ENCODE measurements at regions not wholly inside any gene's neighbourhood (a gene's known extent, or its start where the extent isn't known, plus 50 kb on each side); places are given as distances from the start of the nearest gene placed in this dataset.

DNA sequence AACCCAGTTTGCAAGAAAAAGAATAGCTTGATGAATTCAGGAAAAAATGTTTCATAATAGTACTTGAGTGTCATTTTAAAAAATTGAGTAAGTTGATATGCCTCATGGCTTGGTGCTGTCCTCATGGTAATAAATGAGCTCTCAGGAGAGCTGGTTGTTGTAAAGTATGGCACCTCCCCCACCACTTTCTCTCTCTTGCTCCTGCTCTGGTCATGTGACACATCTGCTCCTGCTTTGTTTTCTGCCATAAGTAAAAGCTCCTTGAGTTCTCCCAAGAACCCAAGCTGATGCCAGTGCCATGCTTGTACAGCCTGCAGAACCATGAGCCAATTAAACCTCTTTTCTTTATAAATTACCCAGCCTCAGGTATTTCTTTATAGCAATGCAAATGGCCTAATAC is 108.8 kb upstream of the CRBN start:
- no peak overlapping the region for H3K4me3 ChIP-seq (replicated peaks in 1 of 2; ENCODE audit: low read depth in 2 of 2, low read length in 2 of 2)

DNA sequence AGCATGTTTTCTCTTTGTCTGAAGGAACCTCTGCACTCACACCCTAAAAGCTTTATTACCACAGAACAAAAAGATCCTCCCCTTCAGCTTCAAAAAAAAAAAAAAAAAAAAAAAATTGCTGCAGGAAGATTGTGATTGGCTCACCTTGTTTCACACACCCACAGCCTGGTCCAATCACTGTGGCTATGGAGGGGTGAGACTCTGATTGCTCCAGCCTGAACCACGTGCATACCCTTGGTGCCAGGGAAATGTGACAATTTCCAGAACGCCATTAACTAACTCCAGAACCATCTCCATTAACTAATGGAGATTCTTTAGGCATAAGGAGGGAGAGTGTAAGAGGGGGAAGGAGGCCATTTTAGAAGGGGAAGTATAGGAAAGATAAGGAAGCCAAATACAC is 106.5 kb upstream of the CRBN start:
- TF ChIP-seq, protein P1, sequence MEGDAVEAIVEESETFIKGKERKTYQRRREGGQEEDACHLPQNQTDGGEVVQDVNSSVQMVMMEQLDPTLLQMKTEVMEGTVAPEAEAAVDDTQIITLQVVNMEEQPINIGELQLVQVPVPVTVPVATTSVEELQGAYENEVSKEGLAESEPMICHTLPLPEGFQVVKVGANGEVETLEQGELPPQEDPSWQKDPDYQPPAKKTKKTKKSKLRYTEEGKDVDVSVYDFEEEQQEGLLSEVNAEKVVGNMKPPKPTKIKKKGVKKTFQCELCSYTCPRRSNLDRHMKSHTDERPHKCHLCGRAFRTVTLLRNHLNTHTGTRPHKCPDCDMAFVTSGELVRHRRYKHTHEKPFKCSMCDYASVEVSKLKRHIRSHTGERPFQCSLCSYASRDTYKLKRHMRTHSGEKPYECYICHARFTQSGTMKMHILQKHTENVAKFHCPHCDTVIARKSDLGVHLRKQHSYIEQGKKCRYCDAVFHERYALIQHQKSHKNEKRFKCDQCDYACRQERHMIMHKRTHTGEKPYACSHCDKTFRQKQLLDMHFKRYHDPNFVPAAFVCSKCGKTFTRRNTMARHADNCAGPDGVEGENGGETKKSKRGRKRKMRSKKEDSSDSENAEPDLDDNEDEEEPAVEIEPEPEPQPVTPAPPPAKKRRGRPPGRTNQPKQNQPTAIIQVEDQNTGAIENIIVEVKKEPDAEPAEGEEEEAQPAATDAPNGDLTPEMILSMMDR (IDR thresholded peaks at IDR 0.05; ENCODE audit: low read depth, low read length): no peak
- DNase-seq (ENCODE audit: low read depth in 2 of 2): no peak
- H3K4me3 ChIP-seq (replicated peaks in 1 of 2; ENCODE audit: low read depth in 2 of 2, low read length in 2 of 2): no peak overlapping the region

More for the DNA sequence above, 108.8 kb upstream of the CRBN start:
- TF ChIP-seq, protein P1 (IDR thresholded peaks at IDR 0.05; ENCODE audit: low read depth, low read length): no peak
- DNase-seq (ENCODE audit: low read depth in 2 of 2): no peak

DNA sequence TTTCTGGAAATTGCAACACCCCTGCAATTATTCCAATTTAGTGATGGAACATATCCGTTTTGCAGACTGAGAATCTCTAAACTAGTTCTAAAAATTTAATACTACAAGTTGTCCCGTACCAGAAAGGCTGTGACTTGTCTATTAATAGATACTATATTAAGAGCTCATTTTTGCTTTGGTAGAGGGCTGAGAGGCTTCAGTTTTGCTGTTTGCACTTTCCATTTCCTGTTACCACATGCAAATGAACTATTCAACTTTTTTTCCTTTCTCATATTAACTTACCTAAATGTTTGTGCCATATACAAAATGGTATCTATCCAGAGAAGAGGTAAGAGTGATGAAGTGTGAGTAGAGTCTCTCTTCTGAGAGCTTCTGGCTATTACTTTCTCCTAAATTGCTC is 101.5 kb upstream of the CRBN start:
- DNase-seq (ENCODE audit: low read depth in 2 of 2): no peak
- TF ChIP-seq, protein P1 (IDR thresholded peaks at IDR 0.05; ENCODE audit: low read depth, low read length): no peak
- no peak overlapping the region for H3K4me3 ChIP-seq (replicated peaks in 1 of 2; ENCODE audit: low read depth in 2 of 2, low read length in 2 of 2)

DNA sequence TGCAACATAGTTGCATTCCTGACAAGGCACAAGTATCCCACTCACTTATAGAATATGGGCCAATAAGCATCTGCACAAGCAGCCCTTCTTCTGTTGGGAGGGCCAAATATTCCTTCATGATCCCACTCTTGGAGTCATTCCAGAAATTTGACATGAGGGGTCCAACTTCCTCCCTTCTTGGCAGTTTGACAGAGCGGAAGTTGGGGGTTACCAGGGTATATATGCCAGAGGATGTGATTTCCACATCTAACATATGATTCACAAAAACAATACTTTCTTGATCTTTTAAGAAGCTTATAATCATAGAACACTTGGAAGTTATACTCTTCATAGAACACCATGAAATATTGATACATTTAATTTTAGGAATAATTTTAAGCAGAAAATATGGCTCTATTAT is 100.9 kb upstream of the CRBN start:
- no peak for DNase-seq (ENCODE audit: low read depth in 2 of 2)
- no peak overlapping the region for H3K4me3 ChIP-seq (replicated peaks in 1 of 2; ENCODE audit: low read depth in 2 of 2, low read length in 2 of 2)
- TF ChIP-seq, protein P1 (IDR thresholded peaks at IDR 0.05; ENCODE audit: low read depth, low read length): no peak

DNA sequence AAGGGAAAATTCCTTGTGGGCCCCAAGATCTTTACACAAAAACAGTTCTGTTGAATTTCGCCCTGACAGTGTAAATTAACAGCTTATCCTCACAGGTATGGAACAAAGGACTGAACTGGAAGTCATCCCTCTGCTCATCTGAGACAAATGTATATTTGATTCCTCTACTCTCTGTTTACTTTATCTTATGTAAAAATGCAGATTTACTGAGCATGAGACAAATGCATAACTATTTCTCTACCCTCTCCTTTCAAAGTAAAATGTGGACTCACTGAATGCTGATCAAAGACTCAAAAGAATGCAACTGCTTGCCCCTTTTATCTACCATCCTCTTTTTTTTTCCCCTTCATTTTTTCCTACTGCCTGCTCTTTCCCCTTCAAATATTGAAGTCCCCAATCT is 98.6 kb upstream of the CRBN start:
- no peak for DNase-seq (ENCODE audit: low read depth in 2 of 2)
- TF ChIP-seq, protein P1 (IDR thresholded peaks at IDR 0.05; ENCODE audit: low read depth, low read length): no peak
- no peak overlapping the region for H3K4me3 ChIP-seq (replicated peaks in 1 of 2; ENCODE audit: low read depth in 2 of 2, low read length in 2 of 2)

DNA sequence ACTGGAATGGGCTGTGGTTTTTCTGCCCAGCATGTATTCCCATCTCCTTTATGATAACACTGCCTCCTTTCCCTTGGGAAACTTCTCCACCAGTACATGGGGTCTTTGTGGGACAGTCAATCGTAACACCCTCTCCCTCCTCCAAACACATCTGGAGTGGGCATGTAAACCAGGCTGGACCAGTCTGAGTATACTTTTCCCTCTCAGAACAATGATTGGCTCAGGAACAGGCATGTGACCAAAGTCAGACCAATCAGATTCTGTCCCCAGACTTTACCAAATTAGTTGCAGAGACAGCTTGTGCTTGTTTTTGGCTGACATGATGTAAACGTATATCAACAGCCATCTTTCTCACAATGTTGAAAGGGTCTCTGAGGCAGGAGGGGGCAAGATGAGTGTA is 97.1 kb upstream of the CRBN start:
- DNase-seq (ENCODE audit: low read depth in 2 of 2): no peak
- TF ChIP-seq, protein P1 (IDR thresholded peaks at IDR 0.05; ENCODE audit: low read depth, low read length): no peak
- H3K4me3 ChIP-seq (replicated peaks in 1 of 2; ENCODE audit: low read depth in 2 of 2, low read length in 2 of 2): no peak overlapping the region

DNA sequence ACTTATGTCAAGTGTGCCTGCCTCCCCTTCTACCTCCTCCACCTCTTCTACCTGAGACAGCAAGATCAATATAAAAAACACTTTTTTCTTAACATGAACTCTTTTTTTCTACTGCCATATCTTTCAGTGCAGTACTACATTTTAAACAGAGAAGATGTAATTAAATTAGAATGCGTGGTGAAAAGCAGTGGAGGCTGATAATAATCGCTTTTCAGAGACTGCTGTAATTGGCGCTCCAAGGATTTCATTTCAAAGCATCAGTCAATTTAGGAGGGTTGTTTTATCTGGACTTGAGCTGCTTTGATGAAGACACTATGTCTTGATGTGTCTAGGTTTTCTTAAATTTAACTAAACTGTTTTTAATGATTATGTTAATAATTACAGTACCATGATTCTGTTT is 85.3 kb upstream of the CRBN start:
- TF ChIP-seq, protein P1 (IDR thresholded peaks at IDR 0.05; ENCODE audit: low read depth, low read length): no peak
- no peak overlapping the region for H3K4me3 ChIP-seq (replicated peaks in 1 of 2; ENCODE audit: low read depth in 2 of 2, low read length in 2 of 2)
- no peak for DNase-seq (ENCODE audit: low read depth in 2 of 2)
